GM12875 (cell line): ENCODE measurements at regions not wholly inside any gene's neighbourhood (a gene's known extent, or its start where the extent isn't known, plus 50 kb on each side); places are given as distances from the start of the nearest gene placed in this dataset.
"Not testable (repeated sequence)": the region's sequence is repeated elsewhere in the genome, so short reads cannot be mapped to it uniquely, and the experiment has no call there.

Experiments
- H3K4me3 ChIP-seq: one replicate; pipeline ENCODE4 v1.5.1; 2011; ENCODE audit warnings: low read depth, low read length, control low read depth
- TF ChIP-seq, protein P1 (sequence below): IDR thresholded peaks from 2 replicates; pipeline ENCODE4 v1.5.1; 2011; ENCODE audit warnings: low read depth, mild to moderate bottlenecking, control low read depth, inconsistent platforms, low read length, moderate library complexity, borderline replicate concordance; ENCODE audit not compliant: insufficient read depth

DNA sequence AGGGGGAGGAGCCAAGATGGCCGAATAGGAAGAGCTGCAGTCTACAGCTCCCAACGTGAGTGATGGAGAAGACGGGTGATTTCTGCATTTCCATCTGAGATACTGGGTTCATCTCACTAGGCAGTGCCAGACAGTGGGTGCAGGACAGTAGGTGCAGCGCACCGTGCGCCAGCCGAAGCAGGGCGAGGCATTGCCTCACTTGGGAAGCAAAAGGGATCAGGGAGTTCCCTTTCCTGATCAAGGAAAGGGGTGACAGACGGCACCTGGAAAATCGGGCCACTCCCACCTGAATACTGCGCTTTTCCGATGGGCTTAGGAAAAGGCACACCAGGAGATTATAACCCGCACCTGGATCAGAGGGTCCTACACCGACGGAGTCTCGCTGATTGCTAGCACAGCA, 121.1 kb upstream of the SESTD1 start:
- not testable (repeated sequence) for H3K4me3 ChIP-seq

DNA sequence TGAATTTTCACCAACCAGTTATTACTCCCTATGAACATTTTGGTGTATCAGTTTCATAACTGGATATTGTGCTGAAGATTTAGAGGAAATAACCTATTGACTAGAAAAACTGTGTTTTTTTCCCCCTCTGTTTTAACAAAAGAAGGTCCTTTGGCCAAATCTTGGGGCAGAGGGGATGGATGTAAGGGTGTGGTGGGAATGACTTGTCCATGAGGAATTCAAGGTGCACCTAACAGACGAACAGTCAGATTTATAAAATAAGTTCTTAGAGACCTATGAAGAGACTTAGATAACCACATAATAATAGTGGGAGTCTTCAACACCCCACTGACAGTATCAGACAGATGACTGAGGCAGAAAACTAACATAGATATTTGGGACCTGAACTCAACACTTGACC, 119.3 kb upstream of the SESTD1 start:
- no peak overlapping the region for H3K4me3 ChIP-seq
- TF ChIP-seq, protein P1, sequence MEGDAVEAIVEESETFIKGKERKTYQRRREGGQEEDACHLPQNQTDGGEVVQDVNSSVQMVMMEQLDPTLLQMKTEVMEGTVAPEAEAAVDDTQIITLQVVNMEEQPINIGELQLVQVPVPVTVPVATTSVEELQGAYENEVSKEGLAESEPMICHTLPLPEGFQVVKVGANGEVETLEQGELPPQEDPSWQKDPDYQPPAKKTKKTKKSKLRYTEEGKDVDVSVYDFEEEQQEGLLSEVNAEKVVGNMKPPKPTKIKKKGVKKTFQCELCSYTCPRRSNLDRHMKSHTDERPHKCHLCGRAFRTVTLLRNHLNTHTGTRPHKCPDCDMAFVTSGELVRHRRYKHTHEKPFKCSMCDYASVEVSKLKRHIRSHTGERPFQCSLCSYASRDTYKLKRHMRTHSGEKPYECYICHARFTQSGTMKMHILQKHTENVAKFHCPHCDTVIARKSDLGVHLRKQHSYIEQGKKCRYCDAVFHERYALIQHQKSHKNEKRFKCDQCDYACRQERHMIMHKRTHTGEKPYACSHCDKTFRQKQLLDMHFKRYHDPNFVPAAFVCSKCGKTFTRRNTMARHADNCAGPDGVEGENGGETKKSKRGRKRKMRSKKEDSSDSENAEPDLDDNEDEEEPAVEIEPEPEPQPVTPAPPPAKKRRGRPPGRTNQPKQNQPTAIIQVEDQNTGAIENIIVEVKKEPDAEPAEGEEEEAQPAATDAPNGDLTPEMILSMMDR = no peak

DNA sequence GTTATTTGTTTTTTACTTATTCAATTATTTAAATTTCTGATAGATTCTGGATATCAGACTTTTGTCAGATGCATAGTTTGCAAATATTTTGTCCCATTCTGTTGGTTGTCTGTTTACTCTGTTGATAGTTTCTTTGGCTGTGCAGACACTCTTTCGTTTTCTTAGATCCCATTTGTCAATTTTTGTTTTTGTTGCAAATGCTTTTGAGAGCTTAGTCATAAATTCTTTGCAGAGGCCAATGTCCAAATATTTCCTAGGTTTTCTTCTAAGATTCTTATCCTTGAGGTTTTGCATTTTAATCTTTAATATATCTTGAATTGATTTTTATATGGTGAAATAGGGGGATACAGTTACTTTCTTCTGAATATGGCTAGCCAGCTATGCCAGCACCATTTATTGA, 112.7 kb upstream of the SESTD1 start:
- no peak overlapping the region for H3K4me3 ChIP-seq
- TF ChIP-seq, protein P1 = no peak

DNA sequence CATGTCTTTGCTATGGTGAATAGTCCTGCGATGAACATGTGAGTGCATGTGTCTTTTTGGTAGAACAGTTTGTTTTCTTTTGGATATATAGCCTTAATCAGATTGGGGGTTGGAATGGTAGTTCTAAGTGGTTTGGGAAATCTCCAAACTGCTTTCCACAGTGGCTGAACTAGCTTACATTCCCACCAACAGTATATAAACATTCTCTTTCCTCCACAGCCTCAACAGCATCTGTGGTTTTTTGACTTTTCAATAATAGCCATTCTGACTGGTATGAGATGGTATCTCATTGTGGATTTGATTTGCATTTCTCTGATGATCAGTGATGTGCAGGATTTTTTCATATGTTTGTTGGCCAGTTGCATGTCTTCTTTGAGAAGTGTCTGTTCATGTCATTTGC, 112.2 kb upstream of the SESTD1 start:
- no peak overlapping the region for H3K4me3 ChIP-seq
- TF ChIP-seq, protein P1 = no peak

DNA sequence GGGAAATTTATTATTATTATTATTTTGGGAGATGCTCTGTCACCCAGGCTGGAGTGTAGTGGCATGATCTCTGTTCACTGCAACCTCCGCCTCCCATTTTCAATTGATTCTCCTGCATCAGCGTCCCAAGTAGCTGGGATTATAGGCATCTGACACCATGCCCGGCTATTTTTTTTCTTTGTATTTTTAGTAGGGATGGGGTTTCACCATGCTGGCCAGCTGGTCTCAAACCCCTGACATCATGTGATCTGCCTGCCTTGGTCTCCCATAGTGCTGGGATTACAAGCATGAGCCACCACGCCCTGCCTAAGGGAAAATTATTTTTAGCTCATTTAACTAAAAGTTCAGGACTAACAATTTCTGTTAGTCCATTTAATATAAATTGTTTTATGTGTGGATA, 109.2 kb upstream of the SESTD1 start:
- no peak overlapping the region for H3K4me3 ChIP-seq
- TF ChIP-seq, protein P1 = no peak

DNA sequence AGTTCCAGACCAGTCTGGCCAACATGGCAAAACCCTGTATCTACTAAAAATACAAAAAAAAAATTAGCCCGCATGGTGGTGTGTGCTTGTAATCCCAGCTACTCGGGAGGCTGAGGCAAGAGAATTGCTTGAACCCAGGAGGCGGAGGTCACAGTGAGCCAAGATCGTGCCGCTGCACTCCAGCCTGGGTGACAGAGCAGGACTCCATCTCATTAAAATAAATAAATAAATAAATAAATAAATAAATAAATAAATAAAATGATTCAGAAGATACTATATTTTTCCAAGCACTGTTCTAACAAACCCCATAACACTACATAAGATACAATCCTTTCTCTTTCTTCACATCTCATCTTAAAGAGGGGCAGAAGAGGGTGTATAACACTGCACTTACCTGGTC, 100.9 kb upstream of the SESTD1 start:
- not testable (repeated sequence) for H3K4me3 ChIP-seq

DNA sequence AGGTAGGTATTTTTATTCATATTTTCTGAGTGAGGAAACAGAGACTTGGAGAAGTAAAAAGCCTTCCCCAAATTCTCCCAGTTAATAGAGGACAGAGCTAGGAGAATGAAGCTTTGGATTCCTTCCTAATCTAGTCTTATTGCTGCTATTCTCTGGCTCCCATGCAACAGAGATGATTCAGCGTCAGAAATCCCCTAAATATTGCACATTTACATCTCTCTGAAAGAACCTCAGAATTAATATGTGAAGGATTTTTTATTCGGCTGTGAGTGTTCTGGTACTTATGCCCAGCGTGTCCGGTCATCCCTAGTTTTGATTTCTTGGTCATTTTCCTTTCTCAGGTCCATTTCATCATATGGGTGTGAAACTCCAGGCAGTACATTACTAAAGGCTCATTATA, 91.2 kb upstream of the SESTD1 start:
- TF ChIP-seq, protein P1 = no peak
- no peak overlapping the region for H3K4me3 ChIP-seq

DNA sequence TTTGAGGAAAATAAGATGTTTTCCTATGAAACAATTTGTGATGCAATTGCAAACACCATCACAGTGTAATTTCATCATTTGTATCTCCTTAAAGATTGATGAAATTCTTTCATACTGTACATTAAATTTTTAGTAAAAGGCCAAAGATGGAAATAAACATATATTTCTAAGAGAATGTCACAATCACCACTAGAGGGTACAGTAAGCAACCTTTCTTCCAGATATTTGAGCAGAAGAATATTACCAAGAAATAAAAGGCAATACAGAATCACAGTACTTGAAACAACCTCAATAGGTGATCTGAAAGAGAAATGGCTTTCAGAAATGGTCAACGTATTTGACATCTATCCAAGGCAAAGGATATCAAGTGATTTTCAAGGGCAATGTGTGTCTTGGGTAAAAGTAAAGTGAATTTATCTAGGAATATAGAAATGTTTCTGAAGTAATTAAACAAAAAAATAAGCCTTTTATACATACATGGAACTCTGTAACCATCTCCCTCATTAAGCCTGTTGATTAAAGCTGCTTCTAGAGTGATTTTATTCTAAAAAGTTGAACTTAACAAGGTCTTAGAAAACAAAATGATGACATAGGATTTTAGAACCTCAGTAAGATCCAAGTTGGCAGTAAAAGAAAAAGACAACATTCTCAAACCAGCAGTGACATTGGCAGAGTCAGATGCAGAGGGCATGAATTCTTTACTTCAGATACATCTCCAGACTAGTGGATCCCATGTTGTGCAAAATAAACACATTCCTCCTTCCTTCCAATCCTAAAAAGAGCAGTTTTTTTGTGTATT, 90.3 kb upstream of the SESTD1 start:
- H3K4me3 ChIP-seq = no peak overlapping the region
- TF ChIP-seq, protein P1 = no peak
